HEK293T (cell line): ENCODE measurements at regions not wholly inside any gene's neighbourhood (a gene's known extent, or its start where the extent isn't known, plus 50 kb on each side); places are given as distances from the start of the nearest gene placed in this dataset.

Experiments
- BHLHE40 ChIP-seq: fragments of 450-650 bp; IDR thresholded peaks from 2 replicates; pipeline ENCODE4 v1.6.1; 2016; ENCODE audit warnings: mild to moderate bottlenecking, moderate library complexity, borderline replicate concordance
- CTBP1 ChIP-seq: fragments of 450-650 bp; IDR thresholded peaks from 2 replicates; pipeline ENCODE4 v1.6.1; 2016; ENCODE audit warnings: borderline replicate concordance
- FOXA1 ChIP-seq: fragments of 450-650 bp; IDR thresholded peaks from 2 replicates; pipeline ENCODE4 v1.6.1; 2016; ENCODE audit warnings: mild to moderate bottlenecking
- FOXK2 ChIP-seq: fragments of 450-650 bp; IDR thresholded peaks from 2 replicates; pipeline ENCODE4 v1.6.1; 2016; ENCODE audit warnings: mild to moderate bottlenecking
- FOXM1 ChIP-seq: fragments of 450-650 bp; IDR thresholded peaks from 2 replicates; pipeline ENCODE4 v1.6.1; 2017; ENCODE audit warnings: mild to moderate bottlenecking, borderline replicate concordance
- L3MBTL2 ChIP-seq: fragments of 450-650 bp; conservative IDR thresholded peaks from 2 replicates; pipeline ENCODE4 v1.6.1; 2016; ENCODE audit warnings: mild to moderate bottlenecking
- NFRKB ChIP-seq: fragments of 450-650 bp; IDR thresholded peaks from 2 replicates; pipeline ENCODE4 v1.6.1; 2016; ENCODE audit warnings: mild to moderate bottlenecking, moderate library complexity
- SP1 ChIP-seq: fragments of 450-650 bp; IDR thresholded peaks from 2 replicates; pipeline ENCODE4 v1.6.1; 2017
- SUZ12 ChIP-seq: fragments of 450-650 bp; IDR thresholded peaks from 2 replicates; pipeline ENCODE4 v1.6.1; 2016; ENCODE audit warnings: mild to moderate bottlenecking
- TARDBP ChIP-seq: fragments of 450-650 bp; IDR thresholded peaks from 2 replicates; pipeline ENCODE4 v1.6.1; 2016
- ZNF384 ChIP-seq: fragments of 450-650 bp; IDR thresholded peaks from 2 replicates; pipeline ENCODE4 v1.6.1; 2016

DNA sequence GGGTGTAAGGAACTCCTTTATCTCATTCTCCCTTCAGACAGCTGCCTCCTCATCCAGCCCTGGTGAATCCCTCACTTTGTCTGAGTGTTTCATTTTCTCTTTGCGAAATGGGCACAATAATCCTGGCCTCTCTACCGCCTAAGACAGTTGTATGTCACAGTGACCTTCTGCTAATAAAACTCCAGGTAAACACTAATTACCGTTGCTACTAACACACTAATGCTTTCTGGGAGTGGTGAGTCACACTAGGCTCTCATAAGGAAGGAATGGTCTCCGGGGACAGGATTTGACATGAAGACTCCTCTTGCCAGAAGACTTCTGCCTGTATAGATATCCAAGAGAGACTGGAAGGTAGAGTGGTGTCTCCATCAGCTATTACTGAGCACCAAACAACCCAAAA lies 71.7 kb upstream of the SNRK start:
- no peak for TF ChIP-seq FOXA1
- TF ChIP-seq BHLHE40 = no peak
- no peak for TF ChIP-seq TARDBP
- TF ChIP-seq CTBP1 = no peak
- TF ChIP-seq SP1 = no peak
- no peak for TF ChIP-seq FOXM1
- no peak for TF ChIP-seq L3MBTL2
- TF ChIP-seq SUZ12 = no peak
- no peak for TF ChIP-seq FOXK2
- TF ChIP-seq NFRKB = no peak
- no peak for TF ChIP-seq ZNF384
